ENCODE measurements at regions not wholly inside any gene's neighbourhood (a gene's known extent, or its start where the extent isn't known, plus 50 kb on each side); places are given as distances from the start of the nearest gene placed in this dataset.
A peak's percentile ranks its signal among the peaks of the same experiment; 100 is the strongest.

- Histone ChIP-seq H2BK120ac (ENCODE audit: low read depth, low read length, poor library complexity, severe bottlenecking) (no peak overlapping the region), H3T11ph (ENCODE audit: low read length) (no peak overlapping the region), H2BK12ac (ENCODE audit: insufficient read length, low read depth, low read length) (no peak overlapping the region), H3K4me1 (ENCODE audit: insufficient read depth, low read length) (peaks cover 3% of the 10 kb centered on the region; the same call in 1 of the 2 replicates), H2BK5ac (ENCODE audit: insufficient read length, low read length) (no peak overlapping the region), H4K20me1 (ENCODE audit: control insufficient read depth, insufficient read depth, insufficient read length) (no peaks in the 10 kb centered on the region), H2BK20ac (ENCODE audit: low read depth, low read length, poor library complexity, severe bottlenecking) (no peak overlapping the region), H3K23ac (ENCODE audit: insufficient read length, low read depth, low read length) (no peak overlapping the region), H3K9ac (ENCODE audit: extremely low read depth, insufficient read length, low read length) (no peak overlapping the region), H3K56ac (ENCODE audit: insufficient read length, low read depth, low read length) (no peak overlapping the region), H3K27me3 (ENCODE audit: insufficient read depth, low read length) (no peaks in the 10 kb centered on the region), H3K27ac (ENCODE audit: insufficient read length, low read depth, low read length) (no peak overlapping the region), H3K18ac (ENCODE audit: insufficient read length, low read depth, low read length) (no peak overlapping the region), H4K91ac (ENCODE audit: insufficient read length, low read depth, low read length) (no peak overlapping the region), H3K4ac (ENCODE audit: low read depth, low read length) (no peak overlapping the region), H2AFZ (ENCODE audit: low read length) (no peak overlapping the region), H3K23me2 (ENCODE audit: insufficient read length, low read depth, low read length, poor library complexity, severe bottlenecking) (no peaks in the 10 kb centered on the region), H3K4me2 (ENCODE audit: insufficient read depth, insufficient read length, low read length) (no peak overlapping the region), H2BK15ac (ENCODE audit: low read depth, low read length) (no peak overlapping the region), H4K5ac (ENCODE audit: insufficient read length, low read depth, low read length) (no peak overlapping the region), H3K79me1 (ENCODE audit: insufficient read depth, low read depth, low read length, poor library complexity, severe bottlenecking) (no peaks in the 10 kb centered on the region), H4K8ac (replicated peaks; ENCODE audit: insufficient read length, low read depth, low read length) (no peak overlapping the region), H2AK5ac (ENCODE audit: insufficient read length, low read length) (no peak overlapping the region), H3K9me3 (ENCODE audit: control insufficient read depth, low read depth, low read length) (no peaks in the 10 kb centered on the region), H3K14ac (ENCODE audit: insufficient read depth, low read length) (no peak overlapping the region), H3K79me2 (ENCODE audit: insufficient read depth, low read length) (no peaks in the 10 kb centered on the region)
- WGBS (ENCODE audit: extremely low coverage, insufficient read length, low lambda C conversion rate): no CpG with 5 or more reads among the region's 9 CpGs
- Mint-ChIP-seq H3K4me1 (peaks cover 31 to 38% of the 10 kb centered on the region in 2 experiments), H3K36me3 (ENCODE audit: insufficient read depth in 1 of 3, low read depth in 3 of 3) (no peaks in the 10 kb centered on the region; a peak in 1 of 7 replicates), H3K9me3 (no peaks in the 10 kb centered on the region), H3K4me3 (no peak overlapping the region), H3K27ac (peak overlapping the region in 1 of 3 experiments; percentile 46; a peak in 2 of 7 replicates), H3K27me3 (ENCODE audit: low read depth) (peaks cover 8% of the 10 kb centered on the region; the same call in 1 of the 2 replicates)
- TF ChIP-seq CTCF (conservative IDR thresholded peaks at IDR 0.05): no peak
- no peak for DNase-seq
Measured at GRCh38 chr6:6713657-6714056, 125.1 kb downstream of the LY86 start.
